ENCODE measurements at regions not wholly inside any gene's neighbourhood (a gene's known extent, or its start where the extent isn't known, plus 50 kb on each side); places are given as distances from the start of the nearest gene placed in this dataset.

DNA sequence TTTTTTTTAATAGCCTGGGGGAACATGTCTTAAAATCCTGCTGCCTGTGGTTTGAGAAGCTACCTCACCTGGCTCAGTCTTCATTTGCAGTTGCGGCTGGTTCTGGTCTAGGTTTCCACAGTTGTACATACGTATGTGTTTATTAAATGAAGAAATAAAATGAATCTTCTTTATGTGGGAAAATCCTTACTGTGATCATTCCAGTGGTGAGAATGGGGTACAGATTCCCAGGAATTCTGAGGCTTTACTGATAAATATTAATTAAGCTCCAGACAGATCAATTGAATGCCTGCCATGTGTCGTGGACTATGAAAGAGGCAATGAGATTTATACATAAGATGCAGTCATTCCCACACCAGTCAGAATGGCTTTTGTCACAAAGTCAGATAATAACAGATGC lies 356.1 kb upstream of the GRM7 start:
- DNase-seq (ENCODE audit: low read depth), result no peak
- TF ChIP-seq, protein P1, sequence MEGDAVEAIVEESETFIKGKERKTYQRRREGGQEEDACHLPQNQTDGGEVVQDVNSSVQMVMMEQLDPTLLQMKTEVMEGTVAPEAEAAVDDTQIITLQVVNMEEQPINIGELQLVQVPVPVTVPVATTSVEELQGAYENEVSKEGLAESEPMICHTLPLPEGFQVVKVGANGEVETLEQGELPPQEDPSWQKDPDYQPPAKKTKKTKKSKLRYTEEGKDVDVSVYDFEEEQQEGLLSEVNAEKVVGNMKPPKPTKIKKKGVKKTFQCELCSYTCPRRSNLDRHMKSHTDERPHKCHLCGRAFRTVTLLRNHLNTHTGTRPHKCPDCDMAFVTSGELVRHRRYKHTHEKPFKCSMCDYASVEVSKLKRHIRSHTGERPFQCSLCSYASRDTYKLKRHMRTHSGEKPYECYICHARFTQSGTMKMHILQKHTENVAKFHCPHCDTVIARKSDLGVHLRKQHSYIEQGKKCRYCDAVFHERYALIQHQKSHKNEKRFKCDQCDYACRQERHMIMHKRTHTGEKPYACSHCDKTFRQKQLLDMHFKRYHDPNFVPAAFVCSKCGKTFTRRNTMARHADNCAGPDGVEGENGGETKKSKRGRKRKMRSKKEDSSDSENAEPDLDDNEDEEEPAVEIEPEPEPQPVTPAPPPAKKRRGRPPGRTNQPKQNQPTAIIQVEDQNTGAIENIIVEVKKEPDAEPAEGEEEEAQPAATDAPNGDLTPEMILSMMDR (conservative IDR thresholded peaks at IDR 0.05; ENCODE audit: low read depth, low read length), result no peak
- H3K4me3 ChIP-seq (ENCODE audit: low read length), result no peak overlapping the region

DNA sequence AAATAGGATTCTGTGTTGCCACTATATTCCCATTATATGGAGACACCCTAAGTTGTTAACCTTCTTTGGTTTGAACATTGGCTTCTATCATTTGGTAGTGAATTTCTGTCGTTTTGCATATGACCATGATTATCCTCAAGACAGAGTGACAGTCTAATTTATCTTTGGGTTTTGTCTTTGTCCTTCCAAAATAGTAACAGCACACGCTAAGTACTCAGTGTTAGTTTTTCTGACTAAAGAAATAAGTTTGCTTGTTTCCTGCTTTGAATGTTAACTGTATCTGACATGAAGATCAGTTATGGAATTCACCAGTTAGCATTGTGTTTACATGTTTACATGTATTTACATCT lies 352.5 kb upstream of the GRM7 start:
- TF ChIP-seq, protein P1 (conservative IDR thresholded peaks at IDR 0.05; ENCODE audit: low read depth, low read length), result no peak
- no peak overlapping the region for H3K4me3 ChIP-seq (ENCODE audit: low read length)

DNA sequence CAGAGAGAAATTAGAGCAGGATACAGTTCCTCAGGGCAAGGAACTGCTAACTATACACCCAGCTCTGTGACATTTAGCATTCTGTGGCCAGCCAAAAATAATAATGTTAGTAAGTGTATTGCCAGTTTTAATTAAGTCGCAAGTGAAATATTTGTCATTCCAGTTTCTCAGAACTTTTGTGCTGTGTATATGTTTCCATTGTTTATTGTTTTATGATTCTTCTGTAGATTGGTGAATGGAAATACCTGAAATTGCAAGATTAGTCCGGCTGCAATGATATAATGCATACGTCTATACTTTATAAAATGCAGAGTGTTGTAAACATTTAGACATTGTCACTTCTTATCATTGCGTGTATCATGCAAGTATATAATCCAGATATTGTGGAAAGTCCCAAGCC lies 351.3 kb upstream of the GRM7 start:
- TF ChIP-seq, protein P1 (conservative IDR thresholded peaks at IDR 0.05; ENCODE audit: low read depth, low read length), result no peak
- H3K4me3 ChIP-seq (ENCODE audit: low read length), result no peak overlapping the region
- no peak for DNase-seq (ENCODE audit: low read depth)

More for the DNA sequence above, 352.5 kb upstream of the GRM7 start:
- no peak for DNase-seq (ENCODE audit: low read depth)

GRCh38 chr3:6510713-6511112 lies 350.2 kb upstream of the GRM7 start:
- DNase-seq (ENCODE audit: low read depth), result no peak
- TF ChIP-seq, protein P1 (conservative IDR thresholded peaks at IDR 0.05; ENCODE audit: low read depth, low read length), result no peak

DNA sequence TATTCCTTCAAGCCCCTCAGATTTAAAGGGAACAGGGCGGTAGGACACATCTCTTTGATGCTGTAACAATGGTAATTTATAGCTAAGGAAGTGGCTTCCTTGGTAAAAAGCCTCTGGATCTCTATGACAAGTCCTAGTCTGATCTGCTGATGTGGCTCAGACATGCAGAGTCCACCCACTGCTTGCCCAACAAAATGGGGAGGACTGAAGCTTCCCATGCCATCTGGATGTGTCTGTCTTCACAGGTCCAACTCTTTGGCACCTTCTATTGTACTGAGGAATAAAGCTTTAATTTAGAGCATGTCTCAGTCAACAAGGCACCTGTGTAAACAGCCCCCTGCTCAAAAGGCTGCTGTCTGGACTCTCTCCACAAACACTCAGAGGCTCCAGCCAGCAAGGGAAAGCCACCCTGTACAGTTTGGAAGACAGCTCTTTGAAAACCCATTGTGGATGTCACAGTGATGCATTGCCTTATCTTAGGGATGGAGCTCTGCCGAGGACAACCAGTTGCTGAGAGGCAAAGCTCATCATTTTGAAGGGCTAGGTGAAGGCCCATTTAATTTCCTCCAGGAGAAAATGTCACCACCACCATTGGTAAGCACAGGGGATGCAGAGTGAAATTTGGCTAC lies 348.6 kb upstream of the GRM7 start:
- no peak overlapping the region for H3K4me3 ChIP-seq (ENCODE audit: low read length)
- DNase-seq (ENCODE audit: low read depth), result no peak
- TF ChIP-seq, protein P1 (conservative IDR thresholded peaks at IDR 0.05; ENCODE audit: low read depth, low read length), result no peak

More at GRCh38 chr3:6510713-6511112, 350.2 kb upstream of the GRM7 start:
- H3K4me3 ChIP-seq (ENCODE audit: low read length), result no peak overlapping the region

DNA sequence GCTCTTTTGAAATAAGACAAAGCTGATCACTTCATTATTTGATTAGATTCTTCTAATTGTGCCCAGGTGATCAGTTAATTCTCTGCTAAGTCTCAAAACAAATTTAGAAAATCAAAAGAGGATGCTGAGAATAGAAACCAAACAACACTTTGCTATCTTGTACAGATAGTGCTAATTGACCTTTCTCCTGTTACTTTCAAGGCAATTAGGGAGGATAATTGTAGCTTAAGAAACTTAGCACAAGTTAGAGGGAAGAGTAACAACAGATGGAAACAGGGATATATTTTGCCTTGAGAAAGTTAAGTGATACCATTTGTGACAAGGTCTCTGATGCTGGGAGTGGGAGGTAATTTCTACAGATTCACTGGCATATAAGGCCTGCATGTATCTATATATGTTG lies 344.8 kb upstream of the GRM7 start:
- TF ChIP-seq, protein P1 (conservative IDR thresholded peaks at IDR 0.05; ENCODE audit: low read depth, low read length), result no peak
- no peak for DNase-seq (ENCODE audit: low read depth)
- H3K4me3 ChIP-seq (ENCODE audit: low read length), result no peak overlapping the region

- no peak overlapping the region for H3K4me3 ChIP-seq (ENCODE audit: low read length)
- TF ChIP-seq, protein P1 (conservative IDR thresholded peaks at IDR 0.05; ENCODE audit: low read depth, low read length), result no peak
- no peak for DNase-seq (ENCODE audit: low read depth)
Observed at GRCh38 chr3:6516694-6517093, 344.2 kb upstream of the GRM7 start.
